Thyroid gland (tissue), 4 donors: ENCODE measurements at regions not wholly inside any gene's neighbourhood (a gene's known extent, or its start where the extent isn't known, plus 50 kb on each side); places are given as distances from the start of the nearest gene placed in this dataset.

ENCODE experiments used
- CTCF ChIP-seq, 6 experiments: fragments of 200-600 bp in 3 of 6; fragments of 450-650 bp in 3 of 6; sonication (generic) in 3 of 6; IDR thresholded peaks; one replicate each; pipeline ENCODE4 v1.5.1; 2016 to 2019; ENCODE audit warnings: antibody characterized with exemption in 6 of 6, mild to moderate bottlenecking in 2 of 6, inconsistent platforms in 1 of 6, moderate library complexity in 1 of 6
- POLR2A ChIP-seq, 2 donors: fragments of 450-650 bp; IDR thresholded peaks; one replicate each; pipeline ENCODE4 v1.6.1; 2017; ENCODE audit warnings: antibody characterized with exemption in 2 of 2, mild to moderate bottlenecking in 2 of 2, moderate library complexity in 1 of 2

GRCh38 chr4:59503731-59504130 is 1696.4 kb upstream of the ADGRL3 start:
- TF ChIP-seq CTCF (IDR thresholded peaks at IDR 0.05) (no peak), POLR2A (IDR thresholded peaks at IDR 0.05) (no peak)
